HEK293 (cell line): ENCODE measurements at regions not wholly inside any gene's neighbourhood (a gene's known extent, or its start where the extent isn't known, plus 50 kb on each side); places are given as distances from the start of the nearest gene placed in this dataset.

Source experiments
- CTCF ChIA-PET: fragments of 350-600 bp; formaldehyde crosslinking; extraction: SDS; loops from one replicate; lab custom pipeline; 2021; ENCODE audit warnings: antibody characterized with exemption; lab: Yijun Ruan, JAX
- POLR2A ChIA-PET: fragments of 300-600 bp; formaldehyde crosslinking; extraction: SDS; loops from one replicate; lab custom pipeline; 2020; ENCODE audit warnings: antibody characterized with exemption, inconsistent platforms; lab: Yijun Ruan, JAX
- H3K27ac ChIP-seq: fragments of 200-500 bp; sonication (Bioruptor generic); 2 replicates; pipeline ENCODE4 v1.5.1; 2014; ENCODE audit warnings: low read depth, low read length, control low read depth, inconsistent platforms; ENCODE audit errors: extremely low read depth
- H3K36me3 ChIP-seq, 2 experiments: fragments of 200-500 bp in 1 of 2; sonication (Bioruptor generic) in 1 of 2; 1 replicate in 1 of 2; 2 replicates in 1 of 2; pipeline ENCODE4 v1.5.1; 2014 to 2017; ENCODE audit warnings: inconsistent platforms in 2 of 2, low read length in 2 of 2; ENCODE audit not compliant: control insufficient read depth in 2 of 2, insufficient read depth in 1 of 2
- H3K4me1 ChIP-seq: fragments of 200-500 bp; sonication (Bioruptor generic); 2 replicates; pipeline ENCODE4 v1.5.1; 2014; ENCODE audit warnings: mild to moderate bottlenecking, low read length, inconsistent platforms; ENCODE audit not compliant: control insufficient read depth, insufficient read depth
- H3K4me3 ChIP-seq: 2 replicates; pipeline ENCODE4 v1.5.1; 2011; ENCODE audit warnings: low read depth, mild to moderate bottlenecking, control low read depth, low read length, moderate library complexity
- H3K9me3 ChIP-seq: fragments of 200-500 bp; sonication (Bioruptor generic); 2 replicates; pipeline ENCODE4 v1.5.1; 2014; ENCODE audit warnings: low read depth, low read length, inconsistent platforms; ENCODE audit not compliant: control insufficient read depth, insufficient read depth
- KLF1 ChIP-seq: fragments of 450-650 bp; formaldehyde crosslinking; IDR thresholded peaks from 2 replicates; pipeline ENCODE4 v1.5.1; 2016; ENCODE audit warnings: missing biosample characterization, missing genetic modification characterization
- MZF1 ChIP-seq: fragments of 450-650 bp; formaldehyde crosslinking; IDR thresholded peaks from 2 replicates; pipeline ENCODE4 v1.5.1; 2017; ENCODE audit warnings: missing biosample characterization, missing genetic modification characterization, borderline replicate concordance
- ZNF146 ChIP-seq: fragments of 450-650 bp; formaldehyde crosslinking; IDR thresholded peaks from 2 replicates; pipeline ENCODE4 v1.5.1; 2016; ENCODE audit warnings: missing biosample characterization, missing genetic modification characterization
- ZNF266 ChIP-seq: fragments of 450-650 bp; formaldehyde crosslinking; IDR thresholded peaks from 2 replicates; pipeline ENCODE4 v1.5.1; 2016; ENCODE audit warnings: missing biosample characterization, missing genetic modification characterization, low read depth
- ZNF366 ChIP-seq: fragments of 450-650 bp; formaldehyde crosslinking; conservative IDR thresholded peaks from 2 replicates; pipeline ENCODE4 v1.5.1; 2016; ENCODE audit warnings: missing biosample characterization, missing genetic modification characterization
- ZNF660 ChIP-seq: fragments of 450-650 bp; IDR thresholded peaks from 2 replicates; pipeline ENCODE4 v1.5.1; 2018; ENCODE audit warnings: missing biosample characterization, mild to moderate bottlenecking, missing genetic modification characterization
- ZNF664 ChIP-seq: fragments of 450-650 bp; formaldehyde crosslinking; IDR thresholded peaks from 2 replicates; pipeline ENCODE4 v1.5.1; 2016; ENCODE audit warnings: missing biosample characterization, missing genetic modification characterization
- ZNF792 ChIP-seq: fragments of 450-650 bp; formaldehyde crosslinking; IDR thresholded peaks from 2 replicates; pipeline ENCODE4 v1.5.1; 2016; ENCODE audit warnings: missing biosample characterization, missing genetic modification characterization
- ZNF830 ChIP-seq: fragments of 450-650 bp; IDR thresholded peaks from 2 replicates; pipeline ENCODE4 v1.5.0; 2018; ENCODE audit warnings: missing biosample characterization, missing genetic modification characterization, low read depth, mild to moderate bottlenecking, moderate library complexity
- TF ChIP-seq, protein P1 (sequence below): fragments of 450-650 bp; formaldehyde crosslinking; optimal IDR thresholded peaks from 2 replicates; pipeline ENCODE3; 2016; ENCODE audit warnings: missing biosample characterization, mild to moderate bottlenecking, missing genetic modification characterization
- TF ChIP-seq, protein P2 (sequence below): IDR thresholded peaks from 2 replicates; pipeline ENCODE4 v1.6.1; 2011; ENCODE audit warnings: mild to moderate bottlenecking, low read depth, low read length, borderline replicate concordance
- TF ChIP-seq, protein P3 (sequence below): fragments of 450-650 bp; formaldehyde crosslinking; IDR thresholded peaks from 2 replicates; pipeline ENCODE4 v1.5.0; 2017; ENCODE audit warnings: missing biosample characterization, missing genetic modification characterization, borderline replicate concordance
- TF ChIP-seq, protein P4 (sequence below): fragments of 450-650 bp; formaldehyde crosslinking; IDR thresholded peaks from 2 replicates; pipeline ENCODE4 v1.5.1; 2016; ENCODE audit warnings: missing biosample characterization, missing genetic modification characterization
- TF ChIP-seq, protein P5 (sequence below): fragments of 450-650 bp; formaldehyde crosslinking; IDR thresholded peaks from 2 replicates; pipeline ENCODE4 v1.5.1; 2016; ENCODE audit warnings: missing biosample characterization, missing genetic modification characterization
- TF ChIP-seq, protein P6 (sequence below): fragments of 450-650 bp; formaldehyde crosslinking; conservative IDR thresholded peaks from 2 replicates; pipeline ENCODE4 v1.5.1; 2016; ENCODE audit warnings: low read depth, missing biosample characterization, missing genetic modification characterization

DNA sequence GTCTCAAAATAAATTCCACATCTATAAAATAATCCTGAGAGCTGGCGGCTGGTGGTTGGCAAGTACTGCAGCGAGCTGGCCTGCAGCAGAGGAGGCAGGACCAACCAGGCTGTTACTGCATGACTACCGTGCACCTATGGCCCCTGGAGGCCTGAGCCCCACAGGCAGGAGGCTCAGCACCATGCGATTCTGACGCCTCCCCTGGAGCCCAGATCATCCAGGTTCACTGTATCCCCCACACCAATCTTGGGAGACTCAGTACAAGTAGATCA is 159.5 kb upstream of the NCAM1 start:
- Histone ChIP-seq H3K27ac (no peak overlapping the region), H3K36me3 (no peaks in the 10 kb centered on the region)

DNA sequence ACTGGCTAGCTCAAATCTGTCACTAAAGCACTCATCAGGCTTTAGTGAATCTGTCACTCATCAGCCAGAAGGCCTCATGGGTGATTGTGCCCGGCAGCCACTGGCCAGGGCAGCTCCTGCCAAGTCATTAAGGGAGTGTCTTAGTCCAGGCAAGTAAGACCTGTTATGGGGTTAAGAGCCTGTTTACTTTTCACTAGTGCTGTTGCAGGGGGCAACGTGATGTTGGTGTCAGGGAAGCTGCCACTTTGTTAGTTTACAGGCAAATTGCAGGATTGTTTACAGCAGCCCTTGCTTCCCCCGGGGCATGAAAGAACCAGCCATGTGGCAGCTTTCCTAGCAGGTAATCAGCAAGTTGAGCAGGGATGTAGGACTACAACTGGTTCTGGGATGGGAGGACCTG is 155.6 kb upstream of the NCAM1 start:
- Histone ChIP-seq H3K4me1 (no peaks in the 10 kb centered on the region), H3K4me3 (no peak overlapping the region), H3K36me3 (no peaks in the 10 kb centered on the region), H3K27ac (no peak overlapping the region), H3K9me3 (no peaks in the 10 kb centered on the region)
- POLR2A ChIA-PET, result no interaction called here
- CTCF ChIA-PET, result interaction anchor here (1.0 kb wide), 1 partner anchor 11 kb away, joined by 3 read pairs; no protein-coding TSS in a partner anchor
- TF ChIP-seq ZNF792 (tag by site-specific recombination), result no peak
- TF ChIP-seq, protein P1, sequence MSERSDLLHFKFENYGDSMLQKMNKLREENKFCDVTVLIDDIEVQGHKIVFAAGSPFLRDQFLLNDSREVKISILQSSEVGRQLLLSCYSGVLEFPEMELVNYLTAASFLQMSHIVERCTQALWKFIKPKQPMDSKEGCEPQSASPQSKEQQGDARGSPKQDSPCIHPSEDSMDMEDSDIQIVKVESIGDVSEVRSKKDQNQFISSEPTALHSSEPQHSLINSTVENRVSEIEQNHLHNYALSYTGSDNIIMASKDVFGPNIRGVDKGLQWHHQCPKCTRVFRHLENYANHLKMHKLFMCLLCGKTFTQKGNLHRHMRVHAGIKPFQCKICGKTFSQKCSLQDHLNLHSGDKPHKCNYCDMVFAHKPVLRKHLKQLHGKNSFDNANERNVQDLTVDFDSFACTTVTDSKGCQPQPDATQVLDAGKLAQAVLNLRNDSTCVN (tag by site-specific recombination), result no peak
- no peak for TF ChIP-seq ZNF366 (tag by site-specific recombination)
- TF ChIP-seq, protein P2, sequence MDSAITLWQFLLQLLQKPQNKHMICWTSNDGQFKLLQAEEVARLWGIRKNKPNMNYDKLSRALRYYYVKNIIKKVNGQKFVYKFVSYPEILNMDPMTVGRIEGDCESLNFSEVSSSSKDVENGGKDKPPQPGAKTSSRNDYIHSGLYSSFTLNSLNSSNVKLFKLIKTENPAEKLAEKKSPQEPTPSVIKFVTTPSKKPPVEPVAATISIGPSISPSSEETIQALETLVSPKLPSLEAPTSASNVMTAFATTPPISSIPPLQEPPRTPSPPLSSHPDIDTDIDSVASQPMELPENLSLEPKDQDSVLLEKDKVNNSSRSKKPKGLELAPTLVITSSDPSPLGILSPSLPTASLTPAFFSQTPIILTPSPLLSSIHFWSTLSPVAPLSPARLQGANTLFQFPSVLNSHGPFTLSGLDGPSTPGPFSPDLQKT, result no peak
- TF ChIP-seq, protein P3, sequence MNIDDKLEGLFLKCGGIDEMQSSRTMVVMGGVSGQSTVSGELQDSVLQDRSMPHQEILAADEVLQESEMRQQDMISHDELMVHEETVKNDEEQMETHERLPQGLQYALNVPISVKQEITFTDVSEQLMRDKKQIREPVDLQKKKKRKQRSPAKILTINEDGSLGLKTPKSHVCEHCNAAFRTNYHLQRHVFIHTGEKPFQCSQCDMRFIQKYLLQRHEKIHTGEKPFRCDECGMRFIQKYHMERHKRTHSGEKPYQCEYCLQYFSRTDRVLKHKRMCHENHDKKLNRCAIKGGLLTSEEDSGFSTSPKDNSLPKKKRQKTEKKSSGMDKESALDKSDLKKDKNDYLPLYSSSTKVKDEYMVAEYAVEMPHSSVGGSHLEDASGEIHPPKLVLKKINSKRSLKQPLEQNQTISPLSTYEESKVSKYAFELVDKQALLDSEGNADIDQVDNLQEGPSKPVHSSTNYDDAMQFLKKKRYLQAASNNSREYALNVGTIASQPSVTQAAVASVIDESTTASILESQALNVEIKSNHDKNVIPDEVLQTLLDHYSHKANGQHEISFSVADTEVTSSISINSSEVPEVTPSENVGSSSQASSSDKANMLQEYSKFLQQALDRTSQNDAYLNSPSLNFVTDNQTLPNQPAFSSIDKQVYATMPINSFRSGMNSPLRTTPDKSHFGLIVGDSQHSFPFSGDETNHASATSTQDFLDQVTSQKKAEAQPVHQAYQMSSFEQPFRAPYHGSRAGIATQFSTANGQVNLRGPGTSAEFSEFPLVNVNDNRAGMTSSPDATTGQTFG, result no peak
- TF ChIP-seq, protein P4, sequence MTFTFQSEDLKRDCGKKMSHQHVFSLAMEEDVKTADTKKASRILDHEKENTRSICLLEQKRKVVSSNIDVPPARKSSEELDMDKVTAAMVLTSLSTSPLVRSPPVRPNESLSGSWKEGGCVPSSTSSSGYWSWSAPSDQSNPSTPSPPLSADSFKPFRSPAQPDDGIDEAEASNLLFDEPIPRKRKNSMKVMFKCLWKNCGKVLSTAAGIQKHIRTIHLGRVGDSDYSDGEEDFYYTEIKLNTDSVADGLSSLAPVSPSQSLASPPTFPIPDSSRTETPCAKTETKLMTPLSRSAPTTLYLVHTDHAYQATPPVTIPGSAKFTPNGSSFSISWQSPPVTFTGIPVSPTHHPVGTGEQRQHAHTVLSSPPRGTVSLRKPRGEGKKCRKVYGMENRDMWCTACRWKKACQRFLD (tag by site-specific recombination), result no peak
- TF ChIP-seq KLF1 (tag by site-specific recombination), result no peak
- TF ChIP-seq ZNF266 (tag by site-specific recombination), result no peak
- TF ChIP-seq ZNF146 (tag by site-specific recombination), result no peak
- TF ChIP-seq ZNF664 (tag by site-specific recombination), result no peak
- no peak for TF ChIP-seq MZF1 (tag by site-specific recombination)

More for the DNA sequence above, 159.5 kb upstream of the NCAM1 start:
- TF ChIP-seq ZNF660 (tag by site-specific recombination) (no peak), ZNF830 (tag by site-specific recombination) (no peak)
- CTCF ChIA-PET, result no interaction called here
- H3K9me3 ChIP-seq, result no peaks in the 10 kb centered on the region
- POLR2A ChIA-PET, result no interaction called here
- no peak overlapping the region for H3K4me3 ChIP-seq
- H3K4me1 ChIP-seq, result no peaks in the 10 kb centered on the region

DNA sequence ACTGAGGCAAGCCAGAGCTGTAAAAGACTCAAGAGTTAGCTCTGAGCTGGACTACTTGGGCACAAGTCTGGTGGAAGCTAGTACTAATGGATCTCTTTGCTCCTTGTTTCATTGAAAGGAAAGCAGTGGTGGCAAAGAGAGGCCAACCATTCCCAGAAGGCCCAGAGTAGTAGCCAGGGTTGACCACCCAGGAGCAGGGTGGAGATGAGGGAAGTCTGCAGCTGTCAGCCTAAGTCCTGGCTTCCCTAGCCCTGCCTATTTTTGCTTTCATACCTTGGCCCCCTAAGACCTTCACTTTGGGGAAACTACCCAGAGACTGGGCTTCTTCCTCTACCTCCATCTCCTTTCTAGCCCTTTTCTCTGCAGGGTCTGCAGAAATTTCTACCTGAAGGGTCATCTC is 155.0 kb upstream of the NCAM1 start:
- POLR2A ChIA-PET, result no interaction called here
- Histone ChIP-seq H3K4me1 (no peaks in the 10 kb centered on the region), H3K4me3 (no peak overlapping the region), H3K27ac (no peak overlapping the region), H3K9me3 (no peaks in the 10 kb centered on the region), H3K36me3 (no peaks in the 10 kb centered on the region)
- CTCF ChIA-PET, result interaction anchor here (0.6 kb wide), 1 partner anchor 131 kb away, joined by 3 read pairs; no protein-coding TSS in a partner anchor
- TF ChIP-seq, protein P5, sequence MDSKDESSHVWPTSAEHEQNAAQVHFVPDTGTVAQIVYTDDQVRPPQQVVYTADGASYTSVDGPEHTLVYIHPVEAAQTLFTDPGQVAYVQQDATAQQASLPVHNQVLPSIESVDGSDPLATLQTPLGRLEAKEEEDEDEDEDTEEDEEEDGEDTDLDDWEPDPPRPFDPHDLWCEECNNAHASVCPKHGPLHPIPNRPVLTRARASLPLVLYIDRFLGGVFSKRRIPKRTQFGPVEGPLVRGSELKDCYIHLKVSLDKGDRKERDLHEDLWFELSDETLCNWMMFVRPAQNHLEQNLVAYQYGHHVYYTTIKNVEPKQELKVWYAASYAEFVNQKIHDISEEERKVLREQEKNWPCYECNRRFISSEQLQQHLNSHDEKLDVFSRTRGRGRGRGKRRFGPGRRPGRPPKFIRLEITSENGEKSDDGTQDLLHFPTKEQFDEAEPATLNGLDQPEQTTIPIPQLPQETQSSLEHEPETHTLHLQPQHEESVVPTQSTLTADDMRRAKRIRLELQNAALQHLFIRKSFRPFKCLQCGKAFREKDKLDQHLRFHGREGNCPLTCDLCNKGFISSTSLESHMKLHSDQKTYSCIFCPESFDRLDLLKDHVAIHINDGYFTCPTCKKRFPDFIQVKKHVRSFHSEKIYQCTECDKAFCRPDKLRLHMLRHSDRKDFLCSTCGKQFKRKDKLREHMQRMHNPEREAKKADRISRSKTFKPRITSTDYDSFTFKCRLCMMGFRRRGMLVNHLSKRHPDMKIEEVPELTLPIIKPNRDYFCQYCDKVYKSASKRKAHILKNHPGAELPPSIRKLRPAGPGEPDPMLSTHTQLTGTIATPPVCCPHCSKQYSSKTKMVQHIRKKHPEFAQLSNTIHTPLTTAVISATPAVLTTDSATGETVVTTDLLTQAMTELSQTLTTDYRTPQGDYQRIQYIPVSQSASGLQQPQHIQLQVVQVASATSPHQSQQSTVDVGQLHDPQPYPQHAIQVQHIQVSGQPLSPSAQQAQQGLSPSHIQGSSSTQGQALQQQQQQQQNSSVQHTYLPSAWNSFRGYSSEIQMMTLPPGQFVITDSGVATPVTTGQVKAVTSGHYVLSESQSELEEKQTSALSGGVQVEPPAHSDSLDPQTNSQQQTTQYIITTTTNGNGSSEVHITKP (tag by site-specific recombination), result no peak
- TF ChIP-seq, protein P6, sequence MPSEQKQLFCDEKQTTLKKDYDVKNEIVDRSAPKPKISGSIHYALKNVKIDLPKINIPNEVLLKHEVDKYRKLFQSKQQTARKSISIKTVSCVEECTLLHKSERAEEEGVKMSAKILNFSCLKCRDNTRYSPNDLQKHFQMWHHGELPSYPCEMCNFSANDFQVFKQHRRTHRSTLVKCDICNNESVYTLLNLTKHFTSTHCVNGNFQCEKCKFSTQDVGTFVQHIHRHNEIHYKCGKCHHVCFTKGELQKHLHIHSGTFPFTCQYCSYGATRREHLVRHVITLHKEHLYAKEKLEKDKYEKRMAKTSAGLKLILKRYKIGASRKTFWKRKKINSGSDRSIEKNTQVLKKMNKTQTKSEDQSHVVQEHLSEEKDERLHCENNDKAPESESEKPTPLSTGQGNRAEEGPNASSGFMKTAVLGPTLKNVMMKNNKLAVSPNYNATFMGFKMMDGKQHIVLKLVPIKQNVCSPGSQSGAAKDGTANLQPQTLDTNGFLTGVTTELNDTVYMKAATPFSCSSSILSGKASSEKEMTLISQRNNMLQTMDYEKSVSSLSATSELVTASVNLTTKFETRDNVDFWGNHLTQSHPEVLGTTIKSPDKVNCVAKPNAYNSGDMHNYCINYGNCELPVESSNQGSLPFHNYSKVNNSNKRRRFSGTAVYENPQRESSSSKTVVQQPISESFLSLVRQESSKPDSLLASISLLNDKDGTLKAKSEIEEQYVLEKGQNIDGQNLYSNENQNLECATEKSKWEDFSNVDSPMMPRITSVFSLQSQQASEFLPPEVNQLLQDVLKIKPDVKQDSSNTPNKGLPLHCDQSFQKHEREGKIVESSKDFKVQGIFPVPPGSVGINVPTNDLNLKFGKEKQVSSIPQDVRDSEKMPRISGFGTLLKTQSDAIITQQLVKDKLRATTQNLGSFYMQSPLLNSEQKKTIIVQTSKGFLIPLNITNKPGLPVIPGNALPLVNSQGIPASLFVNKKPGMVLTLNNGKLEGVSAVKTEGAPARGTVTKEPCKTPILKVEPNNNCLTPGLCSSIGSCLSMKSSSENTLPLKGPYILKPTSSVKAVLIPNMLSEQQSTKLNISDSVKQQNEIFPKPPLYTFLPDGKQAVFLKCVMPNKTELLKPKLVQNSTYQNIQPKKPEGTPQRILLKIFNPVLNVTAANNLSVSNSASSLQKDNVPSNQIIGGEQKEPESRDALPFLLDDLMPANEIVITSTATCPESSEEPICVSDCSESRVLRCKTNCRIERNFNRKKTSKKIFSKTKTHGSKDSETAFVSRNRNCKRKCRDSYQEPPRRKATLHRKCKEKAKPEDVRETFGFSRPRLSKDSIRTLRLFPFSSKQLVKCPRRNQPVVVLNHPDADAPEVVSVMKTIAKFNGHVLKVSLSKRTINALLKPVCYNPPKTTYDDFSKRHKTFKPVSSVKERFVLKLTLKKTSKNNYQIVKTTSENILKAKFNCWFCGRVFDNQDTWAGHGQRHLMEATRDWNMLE (tag by site-specific recombination), result no peak
- TF ChIP-seq, protein P1 (tag by site-specific recombination), result no peak
